Right ventricle myocardium superior (tissue), 1 donor: ENCODE measurements at regions not wholly inside any gene's neighbourhood (a gene's known extent, or its start where the extent isn't known, plus 50 kb on each side); places are given as distances from the start of the nearest gene placed in this dataset.

Source experiments
- ATAC-seq: fragments of 200-7000 bp; cut with Tn5 transposase; one replicate; pipeline ENCODE4 v1.9.1; 2020; ENCODE audit warnings: mild to moderate bottlenecking; ENCODE audit not compliant: poor library complexity
- DNase-seq: peaks from one replicate; pipeline ENCODE4 v3.0.0-alpha.2; 2020
- intact Hi-C: fragments of 100-400 bp; cut with DNase I; formaldehyde crosslinking; loops from one replicate; pipeline ENCODE4 v1.11.2; 2022
- donor health status: DM: no; HTN: yes; CAD: no; lungs with severe emphysema.

DNA sequence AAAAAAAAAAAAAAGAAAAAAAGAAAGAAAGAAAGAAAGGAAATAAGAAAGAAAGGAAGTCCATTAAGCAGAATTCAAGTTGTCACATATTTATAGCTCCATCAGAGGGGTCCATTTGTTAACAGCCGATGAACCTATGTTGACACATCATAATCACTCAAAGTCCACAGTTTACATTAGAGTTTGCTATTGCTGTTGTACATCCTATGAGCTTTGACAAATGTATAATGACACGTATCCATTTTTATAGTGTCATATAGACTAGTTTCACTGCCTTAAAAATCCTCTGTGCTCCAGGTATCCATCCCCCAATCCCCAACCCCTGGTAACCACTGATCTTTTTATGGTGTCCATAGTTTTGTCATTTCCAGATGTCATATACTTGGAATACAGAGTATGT lies 335.2 kb downstream of the RND3 start:
- no peak for DNase-seq
- intact Hi-C loops, result no loop called here
- no peak for ATAC-seq

DNA sequence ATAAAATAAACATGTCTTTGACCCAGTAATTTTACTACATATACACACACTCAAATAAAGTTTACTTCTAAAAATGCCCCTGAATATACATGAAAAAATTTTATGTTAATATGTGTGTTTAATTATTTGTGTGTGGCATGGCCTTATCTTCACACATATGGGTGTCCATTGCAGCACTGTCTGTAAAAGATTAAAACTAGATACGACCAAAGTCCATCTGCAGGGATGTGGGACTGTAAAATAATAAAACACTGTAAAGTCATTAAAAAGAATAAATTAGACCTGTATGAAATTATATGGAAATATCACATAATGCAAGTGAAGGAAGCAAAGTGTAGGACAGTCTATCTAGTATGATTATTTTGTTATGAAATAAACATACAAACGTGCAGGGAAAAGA lies 337.3 kb downstream of the RND3 start:
- intact Hi-C loops, result no loop called here
- DNase-seq (no peak), ATAC-seq (no peak)

DNA sequence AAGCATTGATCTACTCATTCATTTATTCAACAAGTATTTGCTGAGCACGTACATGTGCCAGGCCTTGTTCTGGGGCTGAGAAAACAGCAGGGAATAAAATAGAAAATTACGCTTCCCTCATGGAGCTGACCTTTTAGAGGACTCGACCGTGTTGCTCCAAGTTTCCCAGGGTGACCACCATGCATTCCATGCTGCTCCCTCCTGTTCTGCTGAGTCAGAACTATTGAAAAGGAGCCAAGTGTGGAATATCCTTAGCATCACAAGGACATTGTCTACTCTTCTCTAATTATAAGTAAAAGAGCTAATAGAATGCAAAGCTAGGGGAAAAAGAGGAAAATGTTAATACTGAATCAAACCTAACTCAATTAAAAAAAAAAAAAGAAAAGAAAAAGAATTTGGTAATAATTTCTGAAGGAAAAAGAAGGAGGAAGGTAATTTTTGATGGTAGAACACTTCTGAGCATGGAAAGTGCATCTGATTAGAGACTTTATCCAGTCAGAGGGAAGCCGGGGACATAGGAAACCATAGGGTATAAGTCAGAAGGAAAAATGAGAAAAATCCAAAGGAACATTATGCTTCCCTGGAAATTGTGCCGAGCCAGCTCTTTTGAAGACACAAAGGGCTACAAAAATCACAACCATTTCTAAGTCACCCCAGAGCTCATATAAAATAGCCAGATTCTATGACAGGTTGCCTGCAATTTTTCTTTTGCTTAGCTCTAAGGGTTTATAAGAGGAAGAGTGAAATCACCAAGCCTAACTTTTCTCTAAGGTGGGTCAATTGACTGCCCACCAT lies 339.4 kb downstream of the RND3 start:
- ATAC-seq, result no peak
- intact Hi-C loops, result no loop called here
- DNase-seq, result no peak

DNA sequence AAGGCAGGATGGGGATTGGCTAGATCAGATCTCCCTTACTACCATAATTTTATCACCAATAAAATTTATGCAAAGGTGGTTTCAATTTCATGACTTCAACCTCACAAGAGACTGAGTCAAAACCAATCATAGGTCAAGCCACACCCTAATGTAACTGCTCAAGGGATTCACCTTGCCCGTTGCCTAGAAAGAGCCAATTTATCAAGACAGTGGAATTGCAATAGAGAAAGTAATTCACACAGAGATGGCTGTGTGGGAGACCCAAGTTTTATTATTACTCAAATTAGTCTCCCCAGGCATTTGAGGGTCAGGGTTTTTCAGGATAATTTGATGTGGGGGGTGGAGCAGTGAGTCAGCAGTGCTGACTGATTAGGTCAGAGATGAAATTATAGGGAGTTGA lies 340.6 kb downstream of the RND3 start:
- intact Hi-C loops, result no loop called here
- no peak for DNase-seq
- ATAC-seq, result no peak

DNA sequence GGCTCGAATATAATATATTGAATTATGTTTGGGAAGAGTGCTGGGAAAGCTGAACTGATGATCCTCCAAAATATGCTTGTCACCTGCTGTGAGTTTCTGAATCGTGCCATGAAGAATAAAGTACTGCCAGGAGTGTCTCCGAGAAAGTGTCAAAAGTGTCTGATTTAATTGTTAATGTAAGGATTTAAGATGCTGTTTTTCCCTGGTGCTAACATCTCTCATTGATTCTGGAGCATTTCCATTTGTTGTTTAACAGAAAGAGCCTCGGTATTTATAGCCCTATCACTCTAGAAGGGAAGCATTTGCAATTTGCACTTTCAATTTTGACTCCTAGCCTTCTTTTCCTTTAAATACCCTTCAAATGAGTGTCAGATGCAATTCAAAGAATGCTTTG lies 342.2 kb downstream of the RND3 start:
- no peak for ATAC-seq
- intact Hi-C loops, result no loop called here
- DNase-seq, result no peak

DNA sequence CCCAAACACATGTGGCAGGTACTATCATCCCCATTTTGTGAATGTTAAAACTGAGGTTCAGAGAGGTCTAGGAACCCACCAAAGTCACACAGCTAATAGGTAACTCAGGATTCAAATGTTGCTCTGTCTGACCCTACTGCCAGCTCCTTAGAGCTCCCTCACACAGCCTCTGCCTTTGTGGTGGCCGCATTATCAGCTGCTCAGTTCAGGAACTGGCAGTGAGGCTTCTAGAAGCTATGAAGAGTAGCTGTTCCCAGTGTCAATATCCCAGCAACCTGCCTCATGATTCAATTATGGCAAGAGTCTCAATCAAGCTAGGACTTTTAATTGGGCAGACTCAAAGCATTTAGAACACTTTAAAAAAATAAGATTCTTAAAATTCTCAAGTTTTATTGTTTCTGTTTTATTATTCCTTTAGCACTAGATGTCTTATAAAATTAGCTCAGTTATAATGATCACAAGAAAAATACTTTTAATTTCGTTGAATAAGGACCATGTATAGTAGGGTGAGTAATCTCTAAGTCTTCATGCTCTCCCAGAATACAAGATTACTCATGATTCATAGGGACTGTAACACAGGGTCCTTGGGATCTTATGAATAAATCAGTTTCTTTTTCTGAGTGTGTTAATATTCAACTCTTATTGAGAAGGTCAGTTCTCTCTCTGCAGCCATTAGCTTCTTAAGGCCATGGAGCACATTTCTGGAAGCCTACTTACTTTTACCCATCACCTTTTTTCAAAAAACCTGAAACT lies 342.7 kb downstream of the RND3 start:
- ATAC-seq, result no peak
- no peak for DNase-seq
- intact Hi-C loops, result no loop called here

DNA sequence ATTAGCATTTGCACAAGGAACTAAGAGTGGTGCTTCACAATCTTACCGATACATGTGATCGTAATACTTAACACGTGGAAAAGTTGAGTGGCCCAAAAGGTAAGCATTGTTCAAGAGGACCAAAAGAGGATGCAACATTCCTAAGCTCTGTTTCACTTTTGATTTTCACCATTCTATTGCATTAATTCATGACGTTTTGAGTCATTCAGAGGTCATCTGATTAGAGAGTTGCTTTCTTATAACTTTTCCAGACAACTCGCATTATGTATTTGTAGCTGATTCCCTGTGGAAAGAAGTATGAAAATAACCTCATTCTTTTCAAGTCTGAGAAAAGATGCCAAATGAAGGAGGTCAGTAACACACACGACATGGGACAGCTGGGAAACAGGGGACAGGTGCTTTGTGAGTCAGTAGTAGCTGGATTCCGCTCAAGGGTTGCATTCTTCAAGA lies 344.4 kb downstream of the RND3 start:
- DNase-seq (no peak), ATAC-seq (no peak)
- intact Hi-C loops, result no loop called here

DNA sequence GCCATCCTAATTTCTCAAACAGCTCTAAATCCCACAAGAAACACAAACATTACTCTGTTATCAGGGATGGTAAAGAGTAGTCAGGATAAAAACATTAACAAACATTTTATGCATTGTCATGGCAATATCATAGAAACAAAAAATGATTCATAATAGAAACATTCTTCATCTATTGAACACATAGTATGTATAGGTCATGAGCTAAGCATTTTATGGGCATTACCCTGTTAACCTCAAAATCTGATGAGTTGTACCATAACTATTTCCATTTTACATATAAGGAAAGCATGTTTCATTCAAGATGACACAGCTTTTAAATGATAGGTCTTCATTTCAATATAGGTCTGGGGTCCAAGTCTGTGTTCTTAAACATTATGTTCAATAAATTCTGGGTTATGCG lies 344.9 kb downstream of the RND3 start:
- intact Hi-C loops, result no loop called here
- ATAC-seq, result no peak
- no peak for DNase-seq

DNA sequence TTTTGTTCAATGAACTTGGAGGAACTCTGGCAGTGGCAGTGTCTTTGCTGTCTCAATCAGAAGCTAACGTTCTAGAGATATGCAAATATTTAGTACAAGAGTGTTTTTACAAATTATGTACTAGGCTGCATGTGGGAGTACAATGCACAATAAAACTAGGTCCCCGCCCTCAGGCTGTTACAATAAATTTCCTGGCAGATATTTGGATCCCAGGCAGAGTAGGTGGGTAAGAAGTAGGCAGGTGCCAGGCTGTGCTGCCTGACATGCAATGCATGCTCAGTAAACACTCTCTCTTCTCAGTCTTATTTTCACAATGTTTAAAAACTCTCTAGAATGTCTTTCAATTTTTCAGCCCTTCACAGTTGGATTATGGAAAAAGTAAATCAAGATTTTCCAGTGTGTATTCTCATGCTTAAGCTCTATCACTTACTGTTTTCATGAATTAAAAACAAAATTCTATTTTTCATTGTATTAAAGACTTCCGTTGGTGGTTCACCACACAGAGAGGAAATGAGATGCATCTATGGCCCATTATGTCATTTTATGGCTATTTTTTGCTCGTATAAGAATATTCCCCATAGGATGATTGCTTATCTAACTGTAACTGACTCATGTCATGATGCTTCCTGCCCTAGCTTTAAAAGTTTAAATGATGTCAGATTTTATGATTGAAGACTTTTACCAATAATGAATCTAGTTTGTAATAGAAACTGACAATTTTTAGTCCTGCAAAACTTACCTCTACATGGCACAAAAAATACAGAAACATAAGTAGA lies 346.1 kb downstream of the RND3 start:
- ATAC-seq (no peak), DNase-seq (no peak)
- intact Hi-C loops, result no loop called here

DNA sequence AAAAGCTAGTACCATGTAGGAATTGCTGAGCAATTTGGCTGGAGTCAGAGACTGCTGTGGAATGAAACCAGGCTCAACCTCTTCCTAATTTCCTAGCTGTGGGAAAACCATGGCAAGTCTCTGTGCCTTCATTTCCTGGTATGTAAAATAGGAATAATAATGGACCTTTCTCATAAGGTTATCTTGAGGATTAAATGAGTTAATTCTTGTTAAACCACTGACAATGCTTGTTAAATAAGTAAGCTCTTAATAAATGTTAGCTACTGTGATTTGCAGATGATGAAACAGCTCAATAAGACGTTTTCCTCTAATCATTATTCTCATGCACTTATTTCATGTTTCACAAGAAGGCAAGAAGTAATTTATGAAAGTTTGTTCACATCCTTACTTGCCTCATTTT lies 346.7 kb downstream of the RND3 start:
- no peak for DNase-seq
- intact Hi-C loops, result no loop called here
- no peak for ATAC-seq

DNA sequence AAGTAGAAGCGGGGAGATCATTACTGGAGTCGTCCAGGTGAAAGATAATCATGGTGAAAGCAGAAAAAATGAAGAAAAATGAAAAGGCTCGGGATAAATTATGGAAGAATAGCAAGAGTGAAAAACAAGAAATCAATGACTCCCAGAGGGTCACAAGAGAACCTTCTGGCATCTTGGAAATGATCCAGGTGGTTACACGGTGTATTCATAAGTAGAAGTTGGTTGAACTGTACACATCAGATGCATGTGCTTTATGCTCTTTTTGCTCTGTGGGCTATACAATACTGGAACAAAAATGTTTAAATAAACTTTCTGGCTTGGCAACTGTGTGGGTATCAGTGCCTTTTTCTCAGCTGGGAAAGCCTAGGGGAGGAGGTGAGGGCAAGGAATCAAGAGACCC lies 348.9 kb downstream of the RND3 start:
- intact Hi-C loops, result no loop called here
- DNase-seq (no peak), ATAC-seq (no peak)

DNA sequence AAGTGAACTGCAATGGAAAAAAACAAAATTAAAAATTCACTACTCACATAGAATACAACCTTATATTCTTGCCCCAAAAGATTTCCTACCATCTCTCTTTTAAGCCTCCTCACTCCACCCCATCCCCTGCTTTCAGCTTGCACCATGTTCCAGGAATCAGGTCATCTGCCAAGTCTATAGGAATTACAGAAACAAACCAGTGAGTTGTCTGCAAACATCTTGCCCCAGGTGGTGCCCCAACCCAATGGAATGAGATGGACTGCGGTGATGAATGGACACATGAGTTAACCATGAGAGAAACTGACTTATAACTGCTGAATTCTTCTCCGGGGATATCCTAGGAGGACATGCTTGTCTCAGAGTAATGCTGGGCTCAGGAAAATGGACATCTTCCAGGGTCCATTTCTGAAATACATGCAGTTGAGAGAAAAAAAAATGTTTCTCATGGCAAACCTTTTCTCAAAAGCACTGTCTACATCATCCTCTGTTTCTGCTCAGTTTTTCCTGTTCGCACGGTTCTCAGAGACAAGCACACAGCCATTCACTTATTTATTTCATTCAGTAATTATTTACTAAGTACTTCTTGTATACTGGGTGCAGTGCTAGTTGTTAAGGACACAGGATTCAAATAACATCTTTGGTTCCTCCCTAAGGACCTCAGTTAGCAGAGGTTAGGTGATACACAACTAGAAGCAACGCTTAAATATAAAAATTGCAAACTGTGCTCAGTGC lies 350.0 kb downstream of the RND3 start:
- ATAC-seq, result no peak
- DNase-seq, result no peak
- intact Hi-C loops, result no loop called here

DNA sequence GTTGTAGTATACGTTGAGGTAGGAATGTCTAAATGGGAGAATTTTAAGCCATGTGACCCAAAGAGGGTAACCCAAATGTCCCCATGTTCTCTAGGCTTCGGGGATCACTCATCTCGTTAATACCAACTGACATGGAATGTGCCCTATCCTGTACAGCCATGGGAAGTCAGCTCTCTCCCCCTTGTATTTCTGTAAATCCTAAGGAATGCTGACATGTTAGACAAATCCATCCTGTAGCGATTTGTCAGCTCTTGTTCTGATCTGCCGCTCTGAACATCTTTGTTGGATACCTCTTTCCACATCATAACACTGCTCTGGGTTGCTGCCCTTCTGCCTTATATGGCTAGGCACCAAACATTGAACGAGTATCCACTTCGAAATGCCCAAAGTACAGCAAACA lies 350.6 kb downstream of the RND3 start:
- DNase-seq, result no peak
- intact Hi-C loops, result no loop called here
- no peak for ATAC-seq

DNA sequence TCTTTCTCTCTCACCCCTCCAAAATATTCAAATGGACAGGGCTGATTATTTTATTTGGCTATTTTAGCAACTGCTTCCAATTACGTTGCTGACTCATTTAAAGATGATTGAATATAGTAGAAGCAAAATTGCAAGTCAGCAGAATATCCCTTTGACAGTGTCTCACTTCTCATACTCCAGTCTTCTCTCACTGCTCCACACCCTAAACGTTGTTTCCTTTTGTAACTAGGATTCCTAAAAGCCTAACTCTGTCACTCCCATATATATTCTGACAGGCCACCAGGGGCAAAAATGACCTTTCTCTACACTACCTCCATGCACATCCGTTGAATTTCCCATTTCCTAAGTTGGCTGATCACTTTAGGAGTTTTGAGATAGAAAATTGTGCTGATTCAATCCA lies 351.1 kb downstream of the RND3 start:
- DNase-seq (no peak), ATAC-seq (no peak)
- intact Hi-C loops, result no loop called here

DNA sequence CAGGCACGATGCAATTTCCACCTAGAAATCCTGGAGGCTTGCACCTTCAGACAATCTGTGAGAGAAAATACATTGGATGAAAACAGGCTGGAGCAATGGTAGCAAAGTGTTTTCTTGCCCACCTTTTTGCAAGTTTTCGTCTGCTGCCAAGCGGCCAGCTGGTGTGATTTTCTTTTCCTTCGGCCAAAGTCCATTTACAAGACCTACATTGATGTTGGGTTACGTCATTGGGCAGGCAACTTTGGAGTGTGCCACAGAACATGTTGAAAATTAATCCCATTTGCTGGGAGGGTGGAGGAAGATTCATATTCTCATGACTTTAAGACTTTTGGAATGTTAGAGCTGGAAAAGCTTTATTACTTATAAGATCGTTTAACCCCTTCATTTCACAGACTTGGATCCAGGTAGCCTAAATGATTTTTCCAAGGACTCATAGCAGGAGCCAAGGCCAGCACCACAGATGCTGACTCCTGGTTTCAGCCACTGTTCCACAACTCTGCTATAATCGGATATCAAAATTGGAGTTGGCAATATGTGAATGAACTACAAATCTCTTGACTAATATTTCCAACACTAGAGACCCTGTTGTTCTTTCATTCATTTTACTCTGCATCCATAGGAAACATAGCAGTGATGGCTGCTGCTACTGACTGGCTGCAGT lies 352.1 kb downstream of the RND3 start:
- intact Hi-C loops, result no loop called here
- no peak for ATAC-seq
- DNase-seq, result no peak

DNA sequence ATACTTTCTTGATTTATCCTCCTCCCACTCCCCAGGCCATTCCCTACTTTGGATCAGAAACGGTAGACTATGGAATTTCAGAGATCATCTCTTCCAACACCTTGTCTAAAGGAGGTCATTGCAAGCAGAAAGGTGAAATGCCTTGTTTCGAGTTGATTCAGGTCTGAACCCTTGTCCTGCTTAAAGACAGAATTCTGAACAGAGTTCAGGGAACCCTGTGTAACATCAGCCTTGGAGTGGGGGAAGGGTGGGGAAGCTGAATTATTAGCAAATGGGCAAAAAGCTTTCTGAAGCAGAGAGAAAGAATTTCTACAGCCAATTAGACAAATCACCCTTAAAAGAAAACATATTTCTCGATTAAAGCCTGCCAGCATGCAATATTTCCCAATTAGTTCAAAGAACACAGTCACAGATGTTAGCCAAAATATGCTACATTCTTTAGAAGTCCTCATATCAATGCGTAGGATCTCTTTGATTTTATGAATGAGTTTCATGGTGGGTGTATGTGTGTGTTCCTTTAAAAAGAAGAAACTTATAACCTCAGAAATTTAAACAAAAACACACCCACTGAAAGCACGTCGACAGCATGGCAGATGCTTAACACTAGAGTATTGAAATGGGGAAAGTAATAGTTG lies 353.1 kb downstream of the RND3 start:
- intact Hi-C loops, result no loop called here
- no peak for ATAC-seq
- no peak for DNase-seq

DNA sequence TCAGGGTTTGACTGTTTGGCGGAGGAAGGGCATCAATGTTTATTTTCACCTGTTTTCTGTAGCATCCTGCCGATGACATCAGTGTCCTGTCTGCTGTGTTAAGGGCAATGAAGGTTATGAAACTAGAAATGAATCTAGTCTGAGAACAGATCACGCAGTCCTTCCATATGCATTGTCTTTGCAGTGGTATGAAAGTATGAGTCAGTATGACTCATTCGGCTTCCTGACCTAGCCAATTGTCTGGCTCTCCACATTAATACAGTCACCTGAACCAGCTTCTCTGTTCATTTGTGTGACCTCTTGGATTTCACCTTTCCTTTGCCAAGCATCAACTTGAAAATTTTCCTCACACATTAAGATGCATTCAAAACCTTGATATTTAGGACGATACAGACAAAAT lies 353.8 kb downstream of the RND3 start:
- DNase-seq (no peak), ATAC-seq (no peak)
- intact Hi-C loops, result no loop called here

DNA sequence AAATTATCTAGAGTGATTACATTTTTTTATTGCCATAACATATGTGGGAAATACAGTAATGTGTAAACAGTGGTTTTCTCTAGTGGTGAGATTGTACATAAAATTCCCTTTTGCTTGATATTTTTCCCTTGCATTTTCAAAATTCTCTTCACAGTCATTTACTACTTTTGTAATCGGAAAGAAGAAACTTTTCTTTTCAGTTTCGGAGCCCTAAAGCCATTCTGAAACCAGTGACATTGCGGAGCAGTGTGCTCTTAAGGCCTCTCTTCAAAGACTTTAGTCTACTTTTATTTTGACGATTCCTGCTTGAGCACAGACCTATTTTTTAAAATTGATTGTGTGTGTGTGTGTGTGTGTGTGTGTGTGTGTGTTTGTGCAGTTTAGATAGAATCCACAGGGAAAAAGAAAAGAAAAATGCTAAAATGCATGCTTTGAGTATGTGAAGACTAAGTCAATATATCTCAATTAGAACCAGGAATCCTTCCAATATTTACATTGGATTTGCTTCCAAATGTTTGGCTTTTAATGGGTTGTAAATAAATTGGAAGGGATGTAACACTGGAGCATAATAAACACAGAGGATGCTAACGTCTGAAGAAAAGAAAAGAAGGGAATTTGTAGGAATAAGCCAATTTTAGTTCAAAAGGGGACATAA lies 357.4 kb downstream of the RND3 start:
- DNase-seq, result no peak
- intact Hi-C loops, result no loop called here
- no peak for ATAC-seq
